SJSA1 (cell line): ENCODE measurements at regions not wholly inside any gene's neighbourhood (a gene's known extent, or its start where the extent isn't known, plus 50 kb on each side); places are given as distances from the start of the nearest gene placed in this dataset.

Source experiments
- DNase-seq, 2 experiments: peaks; one replicate each; pipeline ENCODE4 v3.0.0-alpha.2; 2015 to 2020; ENCODE audit warnings: low spot score in 2 of 2, low read depth in 1 of 2
- H3K27ac ChIP-seq: fragments of 250-450 bp; sonication (Bioruptor Pico); 2 replicates; pipeline ENCODE4 v1.5.1; 2020; ENCODE audit warnings: mild to moderate bottlenecking, moderate library complexity
- H3K27me3 ChIP-seq: fragments of 250-450 bp; sonication (Bioruptor Pico); replicated peaks from 2 replicates; pipeline ENCODE4 v1.5.1; 2020; ENCODE audit warnings: mild to moderate bottlenecking, moderate library complexity
- H3K36me3 ChIP-seq: fragments of 250-450 bp; sonication (Bioruptor Pico); 2 replicates; pipeline ENCODE4 v1.5.1; 2020; ENCODE audit warnings: mild to moderate bottlenecking
- H3K4me1 ChIP-seq: fragments of 250-450 bp; sonication (Bioruptor Pico); replicated peaks from 2 replicates; pipeline ENCODE4 v1.6.1; 2021; ENCODE audit warnings: mild to moderate bottlenecking
- H3K4me3 ChIP-seq: fragments of 250-450 bp; sonication (Bioruptor Pico); 2 replicates; pipeline ENCODE4 v1.5.1; 2020; ENCODE audit warnings: mild to moderate bottlenecking
- H3K9me3 ChIP-seq: fragments of 250-450 bp; sonication (Bioruptor Pico); replicated peaks from 2 replicates; pipeline ENCODE4 v1.5.1; 2020; ENCODE audit warnings: mild to moderate bottlenecking

GRCh38 chr12:75974323-75975187 is 57.0 kb downstream of the PHLDA1 start:
- no peak for DNase-seq
- no peaks in the 10 kb centered on the region for H3K9me3 ChIP-seq
- no peaks in the 10 kb centered on the region for H3K27me3 ChIP-seq
- no peak overlapping the region for H3K27ac ChIP-seq
- no peaks in the 10 kb centered on the region for H3K36me3 ChIP-seq
- no peak overlapping the region for H3K4me3 ChIP-seq
- H3K4me1 ChIP-seq = peaks cover 33% of the 10 kb centered on the region

DNA sequence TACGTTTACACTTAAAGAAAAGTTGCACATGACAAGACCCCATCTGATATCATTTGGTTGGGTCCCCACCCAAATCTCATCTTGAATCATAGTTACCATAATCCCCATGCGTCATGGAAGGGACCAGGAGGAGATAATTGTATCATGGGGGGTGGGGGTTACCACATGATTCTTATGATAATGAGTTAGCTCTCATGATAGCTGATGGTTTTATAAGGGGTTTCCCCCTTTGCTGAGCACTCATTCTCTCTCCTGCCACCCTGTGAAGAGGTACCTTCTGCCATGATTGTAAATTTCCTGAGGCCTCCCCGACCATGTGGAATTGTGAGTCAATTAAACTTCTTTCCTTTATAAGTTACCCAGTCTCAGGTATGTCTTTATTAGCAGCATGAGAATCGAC is 60.3 kb downstream of the PHLDA1 start:
- no peak for DNase-seq
- Histone ChIP-seq H3K36me3 (no peaks in the 10 kb centered on the region), H3K9me3 (no peaks in the 10 kb centered on the region; the same call in 1 of the 2 replicates), H3K4me3 (no peak overlapping the region), H3K27me3 (no peaks in the 10 kb centered on the region), H3K27ac (no peak overlapping the region), H3K4me1 (peaks cover 1% of the 10 kb centered on the region)

GRCh38 chr12:75970310-75970709 is 61.3 kb downstream of the PHLDA1 start:
- H3K9me3 ChIP-seq = no peaks in the 10 kb centered on the region; the same call in 1 of the 2 replicates
- no peak overlapping the region for H3K4me3 ChIP-seq
- no peak overlapping the region for H3K27ac ChIP-seq
- H3K27me3 ChIP-seq = no peaks in the 10 kb centered on the region
- H3K4me1 ChIP-seq = no peaks in the 10 kb centered on the region; the same call in 1 of the 2 replicates
- H3K36me3 ChIP-seq = no peaks in the 10 kb centered on the region
- no peak for DNase-seq

DNA sequence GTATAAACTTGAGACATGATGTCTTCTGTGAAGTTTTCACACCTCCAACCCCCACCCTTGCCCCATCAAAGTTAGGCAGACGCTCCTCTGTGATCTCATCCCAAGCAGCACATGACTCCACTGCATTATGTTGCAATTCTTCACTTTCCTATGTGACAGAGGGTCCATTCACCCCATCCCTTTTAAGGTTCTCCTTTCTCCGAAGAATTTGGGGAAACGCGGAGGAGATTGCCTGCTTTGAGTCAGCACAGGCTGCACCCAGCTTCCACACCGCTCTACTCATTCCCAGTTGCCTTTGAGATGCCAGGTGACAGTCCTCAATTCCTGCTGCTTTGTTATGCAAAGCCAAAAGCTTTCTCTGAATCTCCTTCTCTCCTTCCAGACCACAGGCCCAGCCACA is 61.8 kb downstream of the PHLDA1 start:
- Histone ChIP-seq H3K4me3 (no peak overlapping the region), H3K4me1 (no peaks in the 10 kb centered on the region; the same call in 1 of the 2 replicates), H3K36me3 (no peaks in the 10 kb centered on the region), H3K27ac (no peak overlapping the region), H3K27me3 (no peaks in the 10 kb centered on the region), H3K9me3 (no peaks in the 10 kb centered on the region; the same call in 1 of the 2 replicates)
- no peak for DNase-seq

- no peak for DNase-seq
- no peak overlapping the region for H3K27ac ChIP-seq
- H3K9me3 ChIP-seq = no peaks in the 10 kb centered on the region; the same call in 1 of the 2 replicates
- H3K4me1 ChIP-seq = no peaks in the 10 kb centered on the region
- no peak overlapping the region for H3K4me3 ChIP-seq
- H3K36me3 ChIP-seq = no peaks in the 10 kb centered on the region
- no peaks in the 10 kb centered on the region for H3K27me3 ChIP-seq
Observed at GRCh38 chr12:75965661-75966060, 65.9 kb downstream of the PHLDA1 start.

- no peaks in the 10 kb centered on the region for H3K36me3 ChIP-seq
Observed at GRCh38 chr12:75964150-75964549, 67.4 kb downstream of the PHLDA1 start.

DNA sequence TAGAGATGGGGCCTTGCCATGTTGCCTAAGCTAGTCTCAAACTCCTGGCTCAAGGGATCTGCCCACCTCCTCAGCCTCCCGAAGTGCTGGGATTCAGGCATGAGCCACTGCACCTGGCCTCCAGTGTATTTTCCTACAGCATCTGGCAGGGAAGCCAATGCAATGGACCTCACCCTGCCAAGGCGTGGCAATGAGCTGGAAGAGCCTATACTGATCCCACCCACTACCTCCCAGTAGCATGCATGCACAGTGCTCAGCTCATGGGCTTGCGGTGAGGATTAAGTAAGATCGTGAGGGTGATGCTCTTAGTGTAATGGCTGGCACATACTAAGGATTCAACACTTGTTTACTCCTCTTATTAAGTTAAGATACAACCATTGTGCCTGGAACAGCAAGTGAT is 69.7 kb downstream of the PHLDA1 start:
- H3K4me1 ChIP-seq = peaks cover 16% of the 10 kb centered on the region
- no peak overlapping the region for H3K27ac ChIP-seq
- no peaks in the 10 kb centered on the region; the same call in 1 of the 2 replicates for H3K9me3 ChIP-seq
- no peaks in the 10 kb centered on the region for H3K36me3 ChIP-seq
- H3K27me3 ChIP-seq = no peaks in the 10 kb centered on the region
- DNase-seq = no peak
- no peak overlapping the region for H3K4me3 ChIP-seq

More at GRCh38 chr12:75964150-75964549, 67.4 kb downstream of the PHLDA1 start:
- H3K27me3 ChIP-seq = no peaks in the 10 kb centered on the region
- no peak overlapping the region for H3K4me3 ChIP-seq
- no peaks in the 10 kb centered on the region; the same call in 1 of the 2 replicates for H3K9me3 ChIP-seq
- H3K27ac ChIP-seq = no peak overlapping the region
- DNase-seq = no peak
- peaks cover 12% of the 10 kb centered on the region for H3K4me1 ChIP-seq

DNA sequence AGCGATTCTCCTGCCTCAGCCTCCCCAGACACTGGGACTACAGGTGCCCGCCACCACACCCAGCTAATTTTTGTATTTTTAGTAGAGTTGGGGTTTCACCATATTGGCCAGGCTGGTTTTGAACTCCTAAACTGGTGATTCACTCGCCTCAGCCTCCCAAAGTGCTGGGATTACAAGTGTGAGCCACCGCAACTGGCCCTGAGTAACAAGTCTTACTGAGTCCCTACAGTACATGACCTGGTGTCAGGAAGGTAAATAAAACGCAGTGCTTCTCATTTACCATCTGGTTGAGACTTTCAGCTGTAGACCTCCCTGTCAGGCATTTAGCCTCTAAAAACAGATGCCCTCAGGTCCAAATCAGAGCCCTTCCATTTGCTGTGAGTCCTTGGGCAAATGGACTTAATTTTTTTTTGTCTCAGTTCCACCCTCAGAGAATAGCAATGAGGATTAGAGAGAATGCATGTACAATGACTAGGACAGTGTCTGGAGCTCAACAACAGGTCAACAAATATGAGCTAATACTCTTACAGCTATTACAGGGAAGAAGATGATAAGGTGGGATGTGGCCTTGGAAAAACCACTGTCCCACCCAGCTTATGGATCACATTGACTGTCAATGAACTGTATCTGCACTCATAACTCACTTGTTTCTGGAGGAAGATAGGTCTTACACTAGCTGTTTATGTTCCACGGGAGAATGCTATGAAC is 70.5 kb downstream of the PHLDA1 start:
- no peaks in the 10 kb centered on the region for H3K27me3 ChIP-seq
- peaks cover 16% of the 10 kb centered on the region for H3K4me1 ChIP-seq
- H3K27ac ChIP-seq = no peak overlapping the region
- DNase-seq = no peak
- H3K4me3 ChIP-seq = no peak overlapping the region
- H3K36me3 ChIP-seq = no peaks in the 10 kb centered on the region
- H3K9me3 ChIP-seq = no peaks in the 10 kb centered on the region

- H3K27ac ChIP-seq = no peak overlapping the region
- H3K4me1 ChIP-seq = peaks cover 16% of the 10 kb centered on the region
- DNase-seq = no peak
- no peaks in the 10 kb centered on the region for H3K36me3 ChIP-seq
- no peaks in the 10 kb centered on the region for H3K9me3 ChIP-seq
- no peaks in the 10 kb centered on the region for H3K27me3 ChIP-seq
- no peak overlapping the region for H3K4me3 ChIP-seq
Observed at GRCh38 chr12:75960086-75960910, 71.3 kb downstream of the PHLDA1 start.

GRCh38 chr12:75959506-75959905 is 72.1 kb downstream of the PHLDA1 start:
- Histone ChIP-seq H3K27ac (no peak overlapping the region), H3K36me3 (no peaks in the 10 kb centered on the region), H3K4me1 (peaks cover 17% of the 10 kb centered on the region), H3K9me3 (no peaks in the 10 kb centered on the region), H3K27me3 (no peaks in the 10 kb centered on the region), H3K4me3 (no peak overlapping the region)
- DNase-seq = no peak

DNA sequence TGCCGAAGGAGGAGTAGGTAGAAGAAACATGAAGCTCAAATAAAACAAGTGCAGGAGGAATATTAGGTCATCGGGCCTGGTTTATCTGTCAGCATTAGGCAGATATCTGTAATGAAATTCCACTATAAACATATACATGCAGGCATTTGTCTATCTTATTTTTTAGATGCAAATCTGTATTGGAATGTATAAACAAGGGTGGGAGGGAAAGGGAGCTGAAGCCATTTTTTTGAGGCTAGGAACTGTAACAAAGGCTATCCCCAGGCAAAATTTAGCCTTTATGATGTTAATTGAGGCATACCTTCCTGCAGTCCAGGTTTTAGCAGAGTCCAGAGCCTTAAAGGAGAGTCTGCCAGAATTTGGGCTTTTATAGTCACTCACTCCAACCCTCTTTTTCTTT is 72.5 kb downstream of the PHLDA1 start:
- Histone ChIP-seq H3K36me3 (no peaks in the 10 kb centered on the region), H3K9me3 (no peaks in the 10 kb centered on the region), H3K4me3 (no peak overlapping the region), H3K27ac (no peak overlapping the region), H3K27me3 (no peaks in the 10 kb centered on the region), H3K4me1 (peaks cover 21% of the 10 kb centered on the region)
- no peak for DNase-seq

DNA sequence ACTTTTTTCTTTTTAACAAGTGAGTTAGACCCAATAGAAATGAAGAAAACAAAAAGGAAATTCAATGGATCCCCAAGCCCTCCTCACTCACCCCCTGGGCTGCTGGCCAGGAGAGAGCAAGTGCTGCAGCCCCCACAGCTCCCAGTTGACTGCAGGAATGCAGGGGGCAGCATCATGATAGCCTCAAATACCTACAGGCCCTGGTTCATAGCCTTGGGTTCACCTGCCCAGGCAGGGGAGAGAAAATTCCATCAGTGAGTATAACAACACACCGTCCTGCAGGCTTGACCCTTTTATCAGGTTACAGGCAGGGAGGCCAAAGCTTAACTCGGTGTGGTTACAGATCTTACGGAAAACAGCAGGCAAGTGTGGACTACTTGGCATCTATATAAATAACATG is 76.3 kb downstream of the PHLDA1 start:
- Histone ChIP-seq H3K27ac (no peak overlapping the region), H3K4me1 (peaks cover 56% of the 10 kb centered on the region)
- DNase-seq = no peak

DNA sequence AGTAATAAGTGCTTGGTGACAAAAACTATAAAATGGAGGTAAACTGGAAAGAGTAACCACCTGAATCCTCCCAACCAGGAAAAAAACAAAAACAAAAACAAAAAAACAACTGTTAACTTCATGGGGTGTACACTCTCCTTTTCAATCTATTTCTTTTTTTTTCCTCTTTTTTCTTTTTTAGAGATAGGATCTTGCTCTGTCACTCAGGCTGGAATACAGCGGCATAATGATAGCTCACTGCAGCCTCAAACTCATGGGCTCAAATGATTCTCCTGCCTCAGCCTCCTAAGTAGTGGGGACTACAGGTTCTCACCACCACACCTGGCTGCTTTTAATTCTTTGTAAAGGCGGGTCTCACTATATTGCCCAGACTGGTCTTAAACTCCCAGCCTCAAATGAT is 76.8 kb downstream of the PHLDA1 start:
- Histone ChIP-seq H3K27me3 (no peaks in the 10 kb centered on the region), H3K27ac (peak overlapping the region; percentile 96), H3K36me3 (no peaks in the 10 kb centered on the region), H3K4me1 (peaks cover 51% of the 10 kb centered on the region), H3K4me3 (no peak overlapping the region), H3K9me3 (no peaks in the 10 kb centered on the region)
- no peak for DNase-seq

More for the DNA sequence above, 76.3 kb downstream of the PHLDA1 start:
- Histone ChIP-seq H3K36me3 (no peaks in the 10 kb centered on the region), H3K27me3 (no peaks in the 10 kb centered on the region), H3K4me3 (no peak overlapping the region), H3K9me3 (no peaks in the 10 kb centered on the region)
